ENCODE measurements at regions not wholly inside any gene's neighbourhood (a gene's known extent, or its start where the extent isn't known, plus 50 kb on each side); places are given as distances from the start of the nearest gene placed in this dataset.

DNA sequence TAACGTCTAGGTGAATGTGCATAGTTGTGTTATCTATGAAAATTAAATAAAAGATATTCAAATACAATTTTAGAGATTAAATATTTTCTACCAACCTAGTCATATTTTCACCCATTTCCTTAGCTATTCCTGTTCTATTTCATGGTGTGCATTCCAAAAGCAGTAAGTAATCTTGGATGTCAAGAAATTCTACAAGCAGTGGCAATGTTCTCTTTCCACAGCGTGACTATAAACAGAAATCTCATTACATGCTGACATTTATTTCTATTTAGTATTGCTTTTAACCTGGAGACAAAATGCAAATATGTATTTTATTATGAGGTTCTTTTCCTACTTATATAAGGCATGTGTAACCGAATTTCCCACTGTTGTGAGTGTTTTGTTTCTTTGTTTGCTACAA lies 510.0 kb downstream of the ACTL7B start:
- H3K4me3 ChIP-seq (ENCODE audit: severe bottlenecking) = no peak overlapping the region
- no peaks in the 10 kb centered on the region for H3K36me3 ChIP-seq (ENCODE audit: low read depth)
- H3K27ac ChIP-seq (ENCODE audit: poor library complexity, severe bottlenecking) = no peak overlapping the region
- no peak for TF ChIP-seq CTCF (IDR thresholded peaks at IDR 0.05; ENCODE audit: poor library complexity, severe bottlenecking)
- no peaks in the 10 kb centered on the region for H3K27me3 ChIP-seq (ENCODE audit: insufficient read depth, poor library complexity, severe bottlenecking)
- ATAC-seq (ENCODE audit: low read depth) (no peak), DNase-seq (ENCODE audit: low spot score) (no peak)
- H3K9me3 ChIP-seq (ENCODE audit: severe bottlenecking) = no peaks in the 10 kb centered on the region
- no peaks in the 10 kb centered on the region for H3K4me1 ChIP-seq (ENCODE audit: insufficient read depth, poor library complexity, severe bottlenecking)

- no peaks in the 10 kb centered on the region for H3K27me3 ChIP-seq (ENCODE audit: insufficient read depth, poor library complexity, severe bottlenecking)
- TF ChIP-seq CTCF (IDR thresholded peaks at IDR 0.05; ENCODE audit: poor library complexity, severe bottlenecking) = no peak
- ATAC-seq (ENCODE audit: low read depth) (no peak), DNase-seq (ENCODE audit: low spot score) (no peak)
- no peaks in the 10 kb centered on the region for H3K9me3 ChIP-seq (ENCODE audit: severe bottlenecking)
- H3K4me3 ChIP-seq (ENCODE audit: severe bottlenecking) = no peak overlapping the region
- no peak overlapping the region for H3K27ac ChIP-seq (ENCODE audit: poor library complexity, severe bottlenecking)
- H3K36me3 ChIP-seq (ENCODE audit: low read depth) = no peaks in the 10 kb centered on the region
- no peaks in the 10 kb centered on the region for H3K4me1 ChIP-seq (ENCODE audit: insufficient read depth, poor library complexity, severe bottlenecking)
These were observed 516.5 kb downstream of the ACTL7B start for GRCh38 chr9:108339251-108339650.

DNA sequence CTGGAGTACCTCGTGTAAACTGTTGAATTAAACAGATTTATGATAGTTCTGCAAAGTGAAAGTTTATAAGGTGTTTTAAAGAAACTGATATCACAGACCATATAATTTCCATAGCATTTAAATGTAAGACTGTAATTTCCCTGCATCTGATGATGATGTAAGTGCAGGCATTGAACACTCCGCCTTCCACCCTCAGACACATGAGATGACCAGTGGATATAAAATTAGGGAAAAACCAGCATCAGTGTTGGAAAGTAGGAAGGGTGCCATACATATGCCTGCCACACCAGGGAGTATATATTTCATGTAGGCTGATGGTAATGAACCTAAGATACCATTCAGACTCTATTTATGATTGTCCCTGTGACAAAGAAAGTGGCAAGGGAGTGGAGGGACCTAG lies 519.2 kb downstream of the ACTL7B start:
- ATAC-seq (ENCODE audit: low read depth) (no peak), DNase-seq (ENCODE audit: low spot score) (no peak)
- no peak for TF ChIP-seq CTCF (IDR thresholded peaks at IDR 0.05; ENCODE audit: poor library complexity, severe bottlenecking)
- H3K4me3 ChIP-seq (ENCODE audit: severe bottlenecking) = no peak overlapping the region
- no peaks in the 10 kb centered on the region for H3K4me1 ChIP-seq (ENCODE audit: insufficient read depth, poor library complexity, severe bottlenecking)
- no peak overlapping the region for H3K27ac ChIP-seq (ENCODE audit: poor library complexity, severe bottlenecking)
- H3K36me3 ChIP-seq (ENCODE audit: low read depth) = no peaks in the 10 kb centered on the region
- H3K27me3 ChIP-seq (ENCODE audit: insufficient read depth, poor library complexity, severe bottlenecking) = no peaks in the 10 kb centered on the region
- H3K9me3 ChIP-seq (ENCODE audit: severe bottlenecking) = no peaks in the 10 kb centered on the region

- H3K9me3 ChIP-seq (ENCODE audit: severe bottlenecking) = no peaks in the 10 kb centered on the region
- no peak for DNase-seq (ENCODE audit: low spot score)
- no peak overlapping the region for H3K27ac ChIP-seq (ENCODE audit: poor library complexity, severe bottlenecking)
- TF ChIP-seq CTCF (IDR thresholded peaks at IDR 0.05; ENCODE audit: poor library complexity, severe bottlenecking) = no peak
- no peaks in the 10 kb centered on the region for H3K36me3 ChIP-seq (ENCODE audit: low read depth)
- no peak for ATAC-seq (ENCODE audit: low read depth)
- no peaks in the 10 kb centered on the region for H3K4me1 ChIP-seq (ENCODE audit: insufficient read depth, poor library complexity, severe bottlenecking)
- H3K27me3 ChIP-seq (ENCODE audit: insufficient read depth, poor library complexity, severe bottlenecking) = no peaks in the 10 kb centered on the region
- no peak overlapping the region for H3K4me3 ChIP-seq (ENCODE audit: severe bottlenecking)
These were observed 522.2 kb downstream of the ACTL7B start for GRCh38 chr9:108333530-108333983.

DNA sequence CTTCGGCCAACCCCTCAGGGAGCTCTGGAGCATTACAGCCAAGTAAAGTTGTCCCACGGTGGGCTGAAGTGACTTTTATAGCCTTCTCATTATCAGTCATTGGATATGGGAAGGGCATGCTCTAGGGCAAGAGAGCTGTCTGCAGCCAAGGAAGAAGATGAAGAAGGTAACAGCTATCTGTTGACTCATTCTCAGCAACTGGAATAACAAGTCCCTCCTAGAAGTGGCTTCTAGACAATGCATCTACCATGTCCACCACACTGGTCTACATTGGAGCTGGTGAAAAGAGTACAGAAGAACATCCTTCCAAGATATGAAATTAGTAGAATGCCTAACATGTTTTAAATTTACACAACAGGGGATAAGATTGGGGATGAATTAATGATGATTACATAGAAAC lies 524.2 kb downstream of the ACTL7B start:
- H3K9me3 ChIP-seq (ENCODE audit: severe bottlenecking) = peaks cover 2% of the 10 kb centered on the region
- H3K36me3 ChIP-seq (ENCODE audit: low read depth) = no peaks in the 10 kb centered on the region
- TF ChIP-seq CTCF (IDR thresholded peaks at IDR 0.05; ENCODE audit: poor library complexity, severe bottlenecking) = no peak
- H3K27me3 ChIP-seq (ENCODE audit: insufficient read depth, poor library complexity, severe bottlenecking) = no peaks in the 10 kb centered on the region
- no peak overlapping the region for H3K4me3 ChIP-seq (ENCODE audit: severe bottlenecking)
- DNase-seq (ENCODE audit: low spot score) (no peak), ATAC-seq (ENCODE audit: low read depth) (no peak)
- no peaks in the 10 kb centered on the region for H3K4me1 ChIP-seq (ENCODE audit: insufficient read depth, poor library complexity, severe bottlenecking)
- no peak overlapping the region for H3K27ac ChIP-seq (ENCODE audit: poor library complexity, severe bottlenecking)

Measured in RWPE2 (cell line).